ENCODE measurements at regions not wholly inside any gene's neighbourhood (a gene's known extent, or its start where the extent isn't known, plus 50 kb on each side); places are given as distances from the start of the nearest gene placed in this dataset.

- no peak for TF ChIP-seq CTCF (IDR thresholded peaks at IDR 0.05; ENCODE audit: low read depth, low read length, missing control alignments)
- in situ Hi-C loops (cut with HindIII; ENCODE audit: low sequenced_read_pairs), result no loop called here
- H3K4me3 ChIP-seq (ENCODE audit: low read depth, low read length), result no peak overlapping the region
- DNase-seq (ENCODE audit: low read depth), result no peak
These were observed 523.5 kb upstream of the SALL1 start for GRCh38 chr16:51674615-51675014.

- TF ChIP-seq CTCF (IDR thresholded peaks at IDR 0.05; ENCODE audit: low read depth, low read length, missing control alignments), result no peak
- no peak for DNase-seq (ENCODE audit: low read depth)
- in situ Hi-C loops (cut with HindIII; ENCODE audit: low sequenced_read_pairs), result no loop called here
- no peak overlapping the region for H3K4me3 ChIP-seq (ENCODE audit: low read depth, low read length)
These were observed 519.5 kb upstream of the SALL1 start for GRCh38 chr16:51670527-51670926.

GRCh38 chr16:51666821-51667220 is 515.8 kb upstream of the SALL1 start:
- in situ Hi-C loops (cut with HindIII; ENCODE audit: low sequenced_read_pairs), result no loop called here
- H3K4me3 ChIP-seq (ENCODE audit: low read depth, low read length), result no peak overlapping the region
- no peak for TF ChIP-seq CTCF (IDR thresholded peaks at IDR 0.05; ENCODE audit: low read depth, low read length, missing control alignments)
- DNase-seq (ENCODE audit: low read depth), result peak; percentile 64

- TF ChIP-seq CTCF (IDR thresholded peaks at IDR 0.05; ENCODE audit: low read depth, low read length, missing control alignments), result no peak
- in situ Hi-C loops (cut with HindIII; ENCODE audit: low sequenced_read_pairs), result no loop called here
- H3K4me3 ChIP-seq (ENCODE audit: low read depth, low read length), result no peak overlapping the region
- no peak for DNase-seq (ENCODE audit: low read depth)
These were observed 515.0 kb upstream of the SALL1 start for GRCh38 chr16:51666074-51666473.

- in situ Hi-C loops (cut with HindIII; ENCODE audit: low sequenced_read_pairs), result no loop called here
- no peak overlapping the region for H3K4me3 ChIP-seq (ENCODE audit: low read depth, low read length)
- DNase-seq (ENCODE audit: low read depth), result no peak
- TF ChIP-seq CTCF (IDR thresholded peaks at IDR 0.05; ENCODE audit: low read depth, low read length, missing control alignments), result no peak
These were observed 514.4 kb upstream of the SALL1 start for GRCh38 chr16:51665436-51665998.

GRCh38 chr16:51658531-51658930 is 507.5 kb upstream of the SALL1 start:
- no peak overlapping the region for H3K4me3 ChIP-seq (ENCODE audit: low read depth, low read length)
- no peak for DNase-seq (ENCODE audit: low read depth)
- TF ChIP-seq CTCF (IDR thresholded peaks at IDR 0.05; ENCODE audit: low read depth, low read length, missing control alignments), result no peak
- in situ Hi-C loops (cut with HindIII; ENCODE audit: low sequenced_read_pairs), result no loop called here

- H3K4me3 ChIP-seq (ENCODE audit: low read depth, low read length), result no peak overlapping the region
- TF ChIP-seq CTCF (IDR thresholded peaks at IDR 0.05; ENCODE audit: low read depth, low read length, missing control alignments), result no peak
- no peak for DNase-seq (ENCODE audit: low read depth)
- in situ Hi-C loops (cut with HindIII; ENCODE audit: low sequenced_read_pairs), result no loop called here
These were observed 506.8 kb upstream of the SALL1 start for GRCh38 chr16:51657848-51658247.

Measured in astrocyte of the cerebellum (primary cell).